SK-N-SH (cell line): ENCODE measurements at regions not wholly inside any gene's neighbourhood (a gene's known extent, or its start where the extent isn't known, plus 50 kb on each side); places are given as distances from the start of the nearest gene placed in this dataset.
"Not testable (repeated sequence)": the region's sequence is repeated elsewhere in the genome, so short reads cannot be mapped to it uniquely, and the experiment has no call there.

ENCODE experiments used
- CTCF ChIA-PET: fragments of 300-600, 350-600 bp; formaldehyde crosslinking; extraction: SDS; loops from one replicate; lab custom pipeline; 2021; lab: Yijun Ruan, JAX
- POLR2A ChIA-PET: fragments of 350-600 bp; sonication (Branson Sonifier 250); formaldehyde crosslinking; extraction: SDS; loops from one replicate; lab custom pipeline; 2020; ENCODE audit warnings: antibody characterized with exemption, inconsistent platforms; lab: Yijun Ruan, JAX
- DNase-seq: peaks from one replicate; pipeline ENCODE4 v3.0.0; 2012
- H2AFZ ChIP-seq: fragments of 200-600 bp; sonication (generic); 2 replicates; pipeline ENCODE4 v1.8.1; 2016; ENCODE audit warnings: antibody characterized with exemption, mild to moderate bottlenecking, low read depth
- H3F3A ChIP-seq: fragments of 200-600 bp; sonication (generic); replicated peaks from 2 replicates; pipeline ENCODE3; 2016; ENCODE audit warnings: antibody characterized with exemption, mild to moderate bottlenecking; ENCODE audit not compliant: insufficient read depth
- H3K27ac ChIP-seq, 2 experiments: fragments of 200-500 bp in 1 of 2; fragments of 200-600 bp in 1 of 2; sonication (Bioruptor generic) in 1 of 2; sonication (generic), shearing (Covaris generic) in 1 of 2; 2 replicates each; pipeline versions ENCODE4 v1.5.1 to v1.6.1; 2014 to 2016; ENCODE audit warnings: low read depth in 2 of 2, inconsistent platforms in 1 of 2, low read length in 1 of 2, mild to moderate bottlenecking in 1 of 2, mixed read lengths in 1 of 2
- H3K27me3 ChIP-seq: fragments of 200-600 bp; sonication (generic), shearing (Covaris generic); 2 replicates; pipeline ENCODE4 v1.6.1; 2016; ENCODE audit warnings: mixed run types; ENCODE audit not compliant: insufficient read depth
- H3K36me3 ChIP-seq, 2 experiments: fragments of 200-500 bp in 1 of 2; fragments of 200-600 bp in 1 of 2; sonication (Bioruptor generic) in 1 of 2; sonication (generic) in 1 of 2; replicated peaks in 1 of 2; 2 replicates each; pipeline versions ENCODE3 to v1.5.1; 2014 to 2016; ENCODE audit warnings: low read length in 1 of 2, mild to moderate bottlenecking in 1 of 2; ENCODE audit not compliant: insufficient read depth in 2 of 2, control insufficient read depth in 1 of 2
- H3K4me1 ChIP-seq, 2 experiments: fragments of 200-500 bp in 1 of 2; fragments of 200-600 bp in 1 of 2; sonication (Bioruptor generic) in 1 of 2; sonication (generic), shearing (Covaris generic) in 1 of 2; 2 replicates each; pipeline versions ENCODE4 v1.5.1 to v1.6.1; 2014 to 2016; ENCODE audit warnings: low read depth in 1 of 2, low read length in 1 of 2, mixed run types in 1 of 2; ENCODE audit not compliant: insufficient read depth in 2 of 2, control insufficient read depth in 1 of 2
- H3K4me2 ChIP-seq: fragments of 200-600 bp; sonication (generic), shearing (Covaris generic); 2 replicates; pipeline ENCODE4 v1.6.1; 2017; ENCODE audit warnings: mixed run types
- H3K4me3 ChIP-seq, 2 experiments: fragments of 200-500 bp in 1 of 2; fragments of 200-600 bp in 1 of 2; sonication (Bioruptor generic) in 1 of 2; sonication (generic), shearing (Covaris generic) in 1 of 2; 2 replicates each; pipeline versions ENCODE4 v1.5.1 to v1.8.1; 2014 to 2016; ENCODE audit warnings: low read depth in 2 of 2, inconsistent platforms in 1 of 2, low read length in 1 of 2, mild to moderate bottlenecking in 1 of 2, mixed read lengths in 1 of 2, moderate library complexity in 1 of 2
- H3K79me2 ChIP-seq: fragments of 200-600 bp; sonication (generic); 2 replicates; pipeline ENCODE4 v1.8.1; 2017; ENCODE audit warnings: mild to moderate bottlenecking; ENCODE audit not compliant: insufficient read depth
- H3K9ac ChIP-seq: fragments of 200-600 bp; sonication (generic); 2 replicates; pipeline ENCODE4 v1.6.1; 2017; ENCODE audit warnings: mixed run types
- H3K9me2 ChIP-seq: fragments of 200-600 bp; sonication (generic); 2 replicates; pipeline ENCODE4 v1.6.1; 2017; ENCODE audit warnings: mixed run types
- H3K9me3 ChIP-seq: fragments of 200-600 bp; sonication (generic); 2 replicates; pipeline ENCODE4 v1.6.1; 2017; ENCODE audit warnings: mixed run types, mild to moderate bottlenecking, moderate library complexity
- H4K20me1 ChIP-seq: fragments of 200-600 bp; sonication (generic); 2 replicates; pipeline ENCODE4 v1.6.1; 2017; ENCODE audit warnings: mild to moderate bottlenecking, mixed run types; ENCODE audit not compliant: insufficient read depth
- WGBS: methylation state at CpG from one replicate; pipeline ENCODE4 v1.1.6; 2017; ENCODE audit warnings: low lambda C conversion rate; 5-methylcytosine and 5-hydroxymethylcytosine counted together
- small RNA-seq, 7 experiments: library from RNA; depleted of rRNA; stranded (forward); fragments of <200 nt; gene quantifications; one replicate each; pipeline ENCODE3, GENCODE V24; 2012

DNA sequence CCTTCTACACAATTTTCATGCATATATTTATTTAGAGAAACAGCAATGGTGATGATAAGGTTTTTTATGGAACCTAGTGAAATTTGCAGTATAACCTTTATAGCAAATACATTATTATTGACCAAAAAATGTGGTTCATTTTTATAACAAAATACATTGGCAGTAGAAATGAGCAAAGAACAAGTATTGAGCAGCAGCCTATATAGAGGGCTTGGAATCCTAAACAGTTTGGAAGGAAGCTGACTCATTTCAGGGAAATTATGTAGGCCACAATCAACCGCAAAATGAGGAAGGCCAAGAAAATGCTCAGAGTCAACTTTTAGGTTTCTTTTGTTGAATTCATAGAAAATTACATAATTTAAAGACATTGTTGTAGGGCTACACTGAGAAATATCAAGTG is 238.5 kb downstream of the ANKRD30BL start:
- H3K4me3 ChIP-seq, H3K4me2 ChIP-seq, H3K27ac ChIP-seq, H2AFZ ChIP-seq, H3K36me3 ChIP-seq, H3K79me2 ChIP-seq, H3F3A ChIP-seq, CTCF ChIA-PET, H3K9me2 ChIP-seq, H3K9ac ChIP-seq, DNase-seq, POLR2A ChIA-PET, H4K20me1 ChIP-seq, H3K9me3 ChIP-seq, H3K4me1 ChIP-seq, H3K27me3 ChIP-seq: not testable (repeated sequence)
- WGBS = 21% methylated on average over 1 of the region's 1 CpG

DNA sequence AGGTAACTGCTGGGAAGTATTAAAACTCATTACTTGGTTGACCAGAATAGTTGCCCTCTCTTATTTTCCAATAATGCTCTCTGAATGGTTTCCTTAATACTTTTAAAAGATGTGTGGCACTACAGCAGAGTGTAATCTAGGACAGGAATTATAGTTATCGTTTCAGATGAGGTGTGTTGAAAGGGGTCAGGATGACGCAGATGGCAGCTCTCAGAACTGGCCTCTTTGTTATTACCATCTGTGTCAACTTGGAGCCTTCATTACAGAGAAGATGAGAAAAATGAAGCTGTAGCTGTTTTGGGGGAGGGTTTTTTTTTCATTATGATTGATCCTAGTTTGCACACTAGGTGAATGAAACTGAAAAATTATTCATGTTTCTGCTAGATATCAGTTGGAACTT is 238.9 kb downstream of the ANKRD30BL start:
- H3K4me1 ChIP-seq, H3F3A ChIP-seq, H4K20me1 ChIP-seq, POLR2A ChIA-PET, H3K27ac ChIP-seq, H3K36me3 ChIP-seq, H3K27me3 ChIP-seq, H3K9ac ChIP-seq, H3K79me2 ChIP-seq, DNase-seq, H3K9me3 ChIP-seq, H2AFZ ChIP-seq, H3K4me3 ChIP-seq, CTCF ChIA-PET, H3K4me2 ChIP-seq, H3K9me2 ChIP-seq: not testable (repeated sequence)
- 2% methylated on average over 2 of the region's 2 CpGs for WGBS

Small RNA genes in the stretch of these regions (small RNA-seq; reads per million reads assigned to genes)
- gene AC093787.1 = 0 reads per million in 7 experiments
